HG03060 (cell line): ENCODE measurements at regions not wholly inside any gene's neighbourhood (a gene's known extent, or its start where the extent isn't known, plus 50 kb on each side); places are given as distances from the start of the nearest gene placed in this dataset.
"Not testable (repeated sequence)": the region's sequence is repeated elsewhere in the genome, so short reads cannot be mapped to it uniquely, and the experiment has no call there.

Experiments
- ATAC-seq: cut with Tn5 transposase; IDR thresholded peaks from one replicate; pipeline ENCODE4 v1.9.1; 2021; ENCODE audit warnings: low read depth, moderate number of reproducible peaks; ENCODE audit not compliant: unreplicated experiment

- ATAC-seq = no peak
Observed at GRCh38 chr3:150329408-150329807, 78.7 kb upstream of the TSC22D2 start.

- no peak for ATAC-seq
Observed at GRCh38 chr3:150328654-150329040, 79.5 kb upstream of the TSC22D2 start.

- no peak for ATAC-seq
Observed at GRCh38 chr3:150327678-150328653, 80.1 kb upstream of the TSC22D2 start.

- no peak for ATAC-seq
Observed at GRCh38 chr3:150324788-150325187, 83.3 kb upstream of the TSC22D2 start.

- ATAC-seq = no peak
Observed at GRCh38 chr3:150324245-150324644, 83.9 kb upstream of the TSC22D2 start.

GRCh38 chr3:150323770-150324169, 84.3 kb upstream of the TSC22D2 start:
- no peak for ATAC-seq

- not testable (repeated sequence) for ATAC-seq
Observed at GRCh38 chr3:150323091-150323490, 85.0 kb upstream of the TSC22D2 start.

GRCh38 chr3:150320971-150321370, 87.1 kb upstream of the TSC22D2 start:
- not testable (repeated sequence) for ATAC-seq

GRCh38 chr3:150319900-150320299, 88.2 kb upstream of the TSC22D2 start:
- ATAC-seq = no peak

- ATAC-seq = no peak
Observed at GRCh38 chr3:150317469-150317868, 90.6 kb upstream of the TSC22D2 start.

GRCh38 chr3:150315721-150316120, 92.4 kb upstream of the TSC22D2 start:
- ATAC-seq = no peak

- ATAC-seq = no peak
Observed at GRCh38 chr3:150314248-150315004, 93.7 kb upstream of the TSC22D2 start.

- ATAC-seq = no peak
Observed at GRCh38 chr3:150312018-150312657, 96.0 kb upstream of the TSC22D2 start.

GRCh38 chr3:150311156-150311555, 96.9 kb upstream of the TSC22D2 start:
- no peak for ATAC-seq

GRCh38 chr3:150309557-150309956, 98.5 kb upstream of the TSC22D2 start:
- ATAC-seq = no peak

GRCh38 chr3:150309257-150309542, 98.9 kb upstream of the TSC22D2 start:
- no peak for ATAC-seq

- ATAC-seq = no peak
Observed at GRCh38 chr3:150308481-150309256, 99.4 kb upstream of the TSC22D2 start.

GRCh38 chr3:150308037-150308319, 100.1 kb upstream of the TSC22D2 start:
- ATAC-seq = no peak

GRCh38 chr3:150307311-150308036, 100.6 kb upstream of the TSC22D2 start:
- ATAC-seq = no peak

GRCh38 chr3:150306906-150307305, 101.2 kb upstream of the TSC22D2 start:
- ATAC-seq = no peak
